ENCODE measurements at regions not wholly inside any gene's neighbourhood (a gene's known extent, or its start where the extent isn't known, plus 50 kb on each side); places are given as distances from the start of the nearest gene placed in this dataset.
A peak's percentile ranks its signal among the peaks of the same experiment; 100 is the strongest.

GRCh38 chr12:67141296-67142018, 127.7 kb upstream of the CAND1 start:
- no peak overlapping the region for H4K8ac ChIP-seq (ENCODE audit: low read depth, low read length)
- no peak overlapping the region for H2BK120ac ChIP-seq (ENCODE audit: insufficient read depth, low read length, poor library complexity)
- H4K91ac ChIP-seq (ENCODE audit: low read depth, low read length) = no peak overlapping the region
- H2BK12ac ChIP-seq (ENCODE audit: low read length) = no peak overlapping the region
- no peak overlapping the region for H3K4ac ChIP-seq (ENCODE audit: low read depth, low read length)
- H4K12ac ChIP-seq (ENCODE audit: low read depth, low read length) = no peak overlapping the region
- no peak overlapping the region for H3K9ac ChIP-seq (ENCODE audit: low read length)
- peaks cover 0 to 1% of the 10 kb centered on the region in 2 experiments for H3K4me1 ChIP-seq (ENCODE audit: control insufficient read depth in 1 of 2, insufficient read depth in 2 of 2, low read length in 2 of 2)
- no peak overlapping the region for H2BK5ac ChIP-seq (ENCODE audit: low read depth, low read length, poor library complexity)
- H3K27ac ChIP-seq (ENCODE audit: low read depth, low read length) = no peak overlapping the region
- H3K9me3 ChIP-seq (ENCODE audit: insufficient read depth, low read depth, low read length) = no peaks in the 10 kb centered on the region
- no peak overlapping the region for H3K14ac ChIP-seq (ENCODE audit: low read length)
- H2AK5ac ChIP-seq (ENCODE audit: low read length) = no peak overlapping the region
- H3K23ac ChIP-seq (ENCODE audit: low read length) = no peak overlapping the region
- no CpG with 5 or more reads among the region's 1 CpG for WGBS (ENCODE audit: extremely low coverage, insufficient coverage, insufficient read length)
- peak in 1 of 2 donors; percentile 2 for DNase-seq
- H3K27me3 ChIP-seq (ENCODE audit: insufficient read depth, low read length) = no peaks in the 10 kb centered on the region
- no peak overlapping the region for H2AFZ ChIP-seq (ENCODE audit: insufficient read depth, low read length, poor library complexity)
- H3K4me3 ChIP-seq (ENCODE audit: low read depth, low read length) = no peak overlapping the region
- H3K79me1 ChIP-seq (ENCODE audit: low read length) = no peaks in the 10 kb centered on the region
- no peaks in the 10 kb centered on the region for H3K36me3 ChIP-seq (ENCODE audit: control insufficient read depth in 1 of 2, insufficient read depth in 2 of 2, low read length in 2 of 2)
- H3K79me2 ChIP-seq (ENCODE audit: control insufficient read depth, insufficient read depth, low read length, poor library complexity) = no peaks in the 10 kb centered on the region
- no peak overlapping the region for H3K18ac ChIP-seq (ENCODE audit: low read length)
- H3K4me2 ChIP-seq (ENCODE audit: low read length) = no peak overlapping the region

- Histone ChIP-seq H3K14ac (ENCODE audit: low read length) (no peak overlapping the region), H3K27ac (ENCODE audit: low read depth, low read length) (no peak overlapping the region), H3K79me1 (ENCODE audit: low read length) (no peaks in the 10 kb centered on the region), H3K4me3 (ENCODE audit: low read depth, low read length) (no peak overlapping the region), H3K27me3 (ENCODE audit: insufficient read depth, low read length) (no peaks in the 10 kb centered on the region), H2BK5ac (ENCODE audit: low read depth, low read length, poor library complexity) (no peak overlapping the region), H3K9ac (ENCODE audit: low read length) (no peak overlapping the region), H4K8ac (ENCODE audit: low read depth, low read length) (no peak overlapping the region), H2AK5ac (ENCODE audit: low read length) (no peak overlapping the region), H3K79me2 (ENCODE audit: control insufficient read depth, insufficient read depth, low read length, poor library complexity) (no peaks in the 10 kb centered on the region), H3K36me3 (ENCODE audit: control insufficient read depth in 1 of 2, insufficient read depth in 2 of 2, low read length in 2 of 2) (no peaks in the 10 kb centered on the region), H3K9me3 (ENCODE audit: insufficient read depth, low read depth, low read length) (no peaks in the 10 kb centered on the region), H4K12ac (ENCODE audit: low read depth, low read length) (no peak overlapping the region), H3K4me1 (ENCODE audit: control insufficient read depth in 1 of 2, insufficient read depth in 2 of 2, low read length in 2 of 2) (no peaks in the 10 kb centered on the region), H3K23ac (ENCODE audit: low read length) (no peak overlapping the region), H3K4ac (ENCODE audit: low read depth, low read length) (no peak overlapping the region), H2AFZ (ENCODE audit: insufficient read depth, low read length, poor library complexity) (no peak overlapping the region), H4K91ac (ENCODE audit: low read depth, low read length) (no peak overlapping the region), H3K18ac (ENCODE audit: low read length) (no peak overlapping the region), H2BK120ac (ENCODE audit: insufficient read depth, low read length, poor library complexity) (no peak overlapping the region), H3K4me2 (ENCODE audit: low read length) (no peak overlapping the region), H2BK12ac (ENCODE audit: low read length) (no peak overlapping the region)
- DNase-seq = no peak
- no CpG with 5 or more reads among the region's 4 CpGs for WGBS (ENCODE audit: extremely low coverage, insufficient coverage, insufficient read length)
These were observed 123.5 kb upstream of the CAND1 start for GRCh38 chr12:67145692-67146091.

GRCh38 chr12:67147030-67147429, 122.1 kb upstream of the CAND1 start:
- no peak overlapping the region for H4K12ac ChIP-seq (ENCODE audit: low read depth, low read length)
- no peak overlapping the region for H2BK12ac ChIP-seq (ENCODE audit: low read length)
- no peak overlapping the region for H2BK5ac ChIP-seq (ENCODE audit: low read depth, low read length, poor library complexity)
- no peak overlapping the region for H3K4me2 ChIP-seq (ENCODE audit: low read length)
- H3K18ac ChIP-seq (ENCODE audit: low read length) = no peak overlapping the region
- H4K8ac ChIP-seq (ENCODE audit: low read depth, low read length) = no peak overlapping the region
- H3K79me1 ChIP-seq (ENCODE audit: low read length) = no peaks in the 10 kb centered on the region
- H3K23ac ChIP-seq (ENCODE audit: low read length) = no peak overlapping the region
- no peaks in the 10 kb centered on the region for H3K9me3 ChIP-seq (ENCODE audit: insufficient read depth, low read depth, low read length)
- H2AK5ac ChIP-seq (ENCODE audit: low read length) = no peak overlapping the region
- no peaks in the 10 kb centered on the region for H3K4me1 ChIP-seq (ENCODE audit: control insufficient read depth in 1 of 2, insufficient read depth in 2 of 2, low read length in 2 of 2)
- H3K36me3 ChIP-seq (ENCODE audit: control insufficient read depth in 1 of 2, insufficient read depth in 2 of 2, low read length in 2 of 2) = no peaks in the 10 kb centered on the region
- no peak overlapping the region for H3K9ac ChIP-seq (ENCODE audit: low read length)
- no peak overlapping the region for H2AFZ ChIP-seq (ENCODE audit: insufficient read depth, low read length, poor library complexity)
- WGBS (ENCODE audit: extremely low coverage, insufficient coverage, insufficient read length) = no CpG with 5 or more reads among the region's 1 CpG
- DNase-seq = no peak
- no peaks in the 10 kb centered on the region for H3K27me3 ChIP-seq (ENCODE audit: insufficient read depth, low read length)
- no peak overlapping the region for H3K4ac ChIP-seq (ENCODE audit: low read depth, low read length)
- H3K27ac ChIP-seq (ENCODE audit: low read depth, low read length) = no peak overlapping the region
- no peak overlapping the region for H3K4me3 ChIP-seq (ENCODE audit: low read depth, low read length)
- H2BK120ac ChIP-seq (ENCODE audit: insufficient read depth, low read length, poor library complexity) = no peak overlapping the region
- H3K79me2 ChIP-seq (ENCODE audit: control insufficient read depth, insufficient read depth, low read length, poor library complexity) = no peaks in the 10 kb centered on the region
- no peak overlapping the region for H3K14ac ChIP-seq (ENCODE audit: low read length)
- no peak overlapping the region for H4K91ac ChIP-seq (ENCODE audit: low read depth, low read length)

- Histone ChIP-seq H2BK5ac (ENCODE audit: low read depth, low read length, poor library complexity) (no peak overlapping the region), H3K4me3 (ENCODE audit: low read depth, low read length) (no peak overlapping the region), H3K27me3 (ENCODE audit: insufficient read depth, low read length) (no peaks in the 10 kb centered on the region), H3K79me1 (ENCODE audit: low read length) (no peaks in the 10 kb centered on the region), H4K8ac (ENCODE audit: low read depth, low read length) (no peak overlapping the region), H3K79me2 (ENCODE audit: control insufficient read depth, insufficient read depth, low read length, poor library complexity) (no peaks in the 10 kb centered on the region), H3K36me3 (ENCODE audit: control insufficient read depth in 1 of 2, insufficient read depth in 2 of 2, low read length in 2 of 2) (no peaks in the 10 kb centered on the region), H3K4me2 (ENCODE audit: low read length) (no peak overlapping the region), H4K12ac (ENCODE audit: low read depth, low read length) (no peak overlapping the region), H2BK120ac (ENCODE audit: insufficient read depth, low read length, poor library complexity) (no peak overlapping the region), H3K18ac (ENCODE audit: low read length) (no peak overlapping the region), H2BK12ac (ENCODE audit: low read length) (no peak overlapping the region), H3K23ac (ENCODE audit: low read length) (no peak overlapping the region), H3K4ac (ENCODE audit: low read depth, low read length) (no peak overlapping the region), H3K14ac (ENCODE audit: low read length) (no peak overlapping the region), H3K4me1 (ENCODE audit: control insufficient read depth in 1 of 2, insufficient read depth in 2 of 2, low read length in 2 of 2) (no peaks in the 10 kb centered on the region), H3K9me3 (ENCODE audit: insufficient read depth, low read depth, low read length) (no peaks in the 10 kb centered on the region), H2AFZ (ENCODE audit: insufficient read depth, low read length, poor library complexity) (no peak overlapping the region), H3K27ac (ENCODE audit: low read depth, low read length) (no peak overlapping the region), H3K9ac (ENCODE audit: low read length) (no peak overlapping the region), H2AK5ac (ENCODE audit: low read length) (no peak overlapping the region), H4K91ac (ENCODE audit: low read depth, low read length) (no peak overlapping the region)
- no peak for DNase-seq
These were observed 121.7 kb upstream of the CAND1 start for GRCh38 chr12:67147447-67147846.
